ENCODE measurements at regions not wholly inside any gene's neighbourhood (a gene's known extent, or its start where the extent isn't known, plus 50 kb on each side); places are given as distances from the start of the nearest gene placed in this dataset.

GRCh38 chr12:109648521-109648920 lies 65.1 kb upstream of the FAM222A start:
- no peak for DNase-seq

DNA sequence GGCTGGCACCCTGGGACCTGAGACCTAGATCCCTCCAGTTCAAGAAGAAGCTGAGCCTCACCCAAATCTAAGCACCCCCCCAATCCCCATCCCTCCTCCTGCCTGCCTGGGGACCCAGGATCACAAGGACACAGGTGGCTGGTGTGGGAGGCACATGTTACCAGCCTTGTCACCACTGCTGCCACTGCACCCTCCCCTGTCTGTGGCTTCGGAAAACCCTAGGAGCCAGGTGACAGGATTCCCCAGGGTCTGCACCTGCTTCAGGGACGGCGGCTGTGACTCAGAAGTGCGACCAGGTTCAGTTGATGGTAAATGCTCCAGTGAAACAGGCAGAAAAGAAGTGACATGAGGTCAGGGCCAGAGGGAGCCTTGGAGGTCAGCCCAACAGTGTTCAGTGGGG lies 62.8 kb upstream of the FAM222A start:
- no peak for DNase-seq

DNA sequence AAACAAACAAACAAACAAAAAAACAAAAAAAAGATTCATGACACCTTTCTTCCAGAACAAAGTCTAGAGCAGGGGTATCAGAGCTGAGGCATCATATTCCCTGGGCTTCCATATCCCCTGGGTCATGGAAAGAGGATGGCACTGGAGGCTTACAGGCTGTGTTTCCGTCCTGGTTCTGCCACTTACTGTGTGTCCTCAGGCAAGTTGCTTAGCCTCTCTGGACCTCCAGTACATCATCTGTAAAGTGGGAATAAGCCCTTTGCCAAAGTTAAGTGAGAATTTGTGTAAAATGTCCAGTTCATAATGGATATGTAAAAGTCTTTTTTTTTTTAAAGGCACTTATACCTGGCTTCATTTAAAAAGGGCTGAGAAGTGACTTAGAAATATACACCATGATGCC lies 62.0 kb upstream of the FAM222A start:
- no peak for DNase-seq

DNA sequence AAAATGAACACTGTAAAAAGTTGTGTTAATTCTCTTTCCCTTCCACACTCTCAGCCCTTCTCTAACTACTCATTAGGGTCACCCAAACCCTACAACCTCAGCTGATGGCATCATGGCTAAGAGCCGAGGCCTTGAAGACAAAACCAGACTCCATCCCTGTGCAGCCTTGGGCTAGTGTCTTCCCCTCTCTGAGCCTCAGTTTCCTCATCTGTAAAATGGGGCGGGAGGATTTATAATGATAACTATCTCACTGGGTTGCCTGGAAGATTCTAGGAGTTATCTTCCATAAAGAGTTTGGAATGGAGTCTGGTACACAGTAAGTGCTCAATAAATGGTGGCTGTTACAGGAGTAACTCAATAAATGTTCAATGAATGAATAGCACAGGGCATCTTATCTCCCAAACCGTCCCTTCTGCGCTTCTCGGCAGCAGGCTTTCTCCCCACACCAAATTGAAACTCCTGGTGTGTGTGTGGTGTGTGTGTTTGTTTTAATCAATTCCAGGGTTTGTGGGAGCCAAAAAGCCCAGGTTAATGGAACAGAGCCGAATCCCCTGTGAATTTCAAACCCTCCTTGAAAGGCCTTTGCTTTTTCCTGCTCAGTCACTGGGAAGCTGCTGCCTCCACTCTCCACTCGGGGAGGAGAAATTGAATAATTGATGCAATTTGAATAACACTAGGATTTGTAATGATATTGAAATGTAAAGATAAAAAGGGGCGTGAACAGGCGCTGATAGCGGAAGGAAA lies 61.2 kb upstream of the FAM222A start:
- DNase-seq: no peak

- DNase-seq: no peak
Observed at GRCh38 chr12:109652977-109653264, 60.7 kb upstream of the FAM222A start.

GRCh38 chr12:109653890-109654289 lies 59.7 kb upstream of the FAM222A start:
- DNase-seq: peak; percentile 19

DNA sequence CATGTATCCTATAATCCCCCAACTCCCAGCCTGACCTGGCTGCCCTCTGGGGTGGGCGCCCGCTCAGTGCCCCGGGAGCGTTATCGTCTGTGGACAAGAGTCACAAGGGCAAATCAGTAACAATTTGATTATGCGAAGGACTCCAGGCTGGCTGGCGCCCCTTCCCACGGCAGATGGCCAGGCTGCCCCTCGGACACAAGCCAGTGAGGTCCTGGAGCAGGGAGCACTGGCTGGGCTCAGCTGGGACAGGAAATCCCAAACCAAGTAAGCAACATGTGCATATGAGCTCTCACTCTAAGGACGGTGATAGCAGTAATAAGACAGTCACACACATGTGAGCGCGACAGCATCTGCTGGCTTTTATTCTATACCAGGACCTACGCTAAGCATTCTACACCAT lies 59.3 kb upstream of the FAM222A start:
- DNase-seq: no peak

- no peak for DNase-seq
Observed at GRCh38 chr12:109655578-109655977, 58.0 kb upstream of the FAM222A start.

- DNase-seq: no peak
Observed at GRCh38 chr12:109656743-109657142, 56.9 kb upstream of the FAM222A start.

DNA sequence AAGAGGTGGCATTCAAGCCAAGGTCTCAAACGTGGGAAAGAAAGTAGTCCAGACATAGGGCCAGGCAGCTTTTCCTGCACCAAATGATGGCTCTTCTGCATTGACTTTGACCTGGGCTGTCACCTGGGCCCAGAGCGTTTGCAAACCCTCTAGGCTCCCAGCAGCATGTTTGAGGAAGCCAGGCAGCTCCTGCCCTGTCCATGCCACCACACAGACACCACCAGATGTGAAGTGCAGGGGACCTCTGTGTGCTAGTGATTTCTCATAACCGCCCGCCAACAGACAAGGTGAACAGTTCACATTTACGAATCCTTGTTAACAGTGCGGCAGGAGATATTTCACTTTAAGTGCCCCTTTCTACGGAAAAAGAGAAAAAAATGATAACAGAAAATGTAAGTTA lies 49.8 kb upstream of the FAM222A start:
- DNase-seq: no peak

Measured in right kidney (tissue), 1 donor.